Endothelial cell of umbilical vein (primary cell): ENCODE measurements at regions not wholly inside any gene's neighbourhood (a gene's known extent, or its start where the extent isn't known, plus 50 kb on each side); places are given as distances from the start of the nearest gene placed in this dataset.

ENCODE experiments used
- BruUV-seq: library from RNA; stranded (reverse); fragments of 400-500 nt; replicated peaks from 2 replicates; lab custom pipeline; 2021; lab: Mats Ljungman, UMichigan
- CTCF ChIA-PET: fragments of 300-600, 350-600 bp; sonication (Branson Sonifier 250); formaldehyde crosslinking; loops from one replicate; lab custom pipeline; 2021; ENCODE audit warnings: antibody characterized with exemption, inconsistent platforms; lab: Charles Lee
- POLR2A ChIA-PET: fragments of 300-600, 350-600 bp; sonication (Branson Sonifier 250); formaldehyde crosslinking; loops from one replicate; lab custom pipeline; 2021; ENCODE audit warnings: antibody characterized with exemption, inconsistent platforms; lab: Charles Lee
- DNase-seq: peaks from one replicate; pipeline ENCODE4 v3.0.0-alpha.2; 2011; ENCODE audit warnings: low read depth, low spot score
- FAIRE-seq: peaks from 2 replicates; lab custom pipeline; 2011; peaks lifted over from hg19 to GRCh38; lab: Jason Lieb, UNC
- H2AFZ ChIP-seq: 2 replicates; pipeline ENCODE4 v1.6.0; 2012; ENCODE audit warnings: low read depth, low read length, control low read depth, inconsistent platforms
- H3K27ac ChIP-seq: 2 replicates; pipeline ENCODE4 v1.5.1; 2011; ENCODE audit warnings: low read depth, mild to moderate bottlenecking, control low read depth, low read length, moderate library complexity; ENCODE audit not compliant: insufficient read depth
- H3K27me3 ChIP-seq, 2 experiments: 2 replicates each; pipeline versions ENCODE4 v1.6.0 to v1.6.1; 2011; ENCODE audit warnings: low read length in 2 of 2, mixed read lengths in 1 of 2; ENCODE audit not compliant: control insufficient read depth in 2 of 2, insufficient read depth in 2 of 2
- H3K36me3 ChIP-seq, 2 experiments: 2 replicates in 1 of 2; 3 replicates in 1 of 2; pipeline ENCODE4 v1.5.1; 2011; ENCODE audit warnings: low read length in 2 of 2, mild to moderate bottlenecking in 1 of 2, moderate library complexity in 1 of 2; ENCODE audit not compliant: control insufficient read depth in 2 of 2, insufficient read depth in 2 of 2; ENCODE audit errors: extremely low read depth in 1 of 2
- H3K4me1 ChIP-seq: 3 replicates; pipeline ENCODE4 v1.5.1; 2011; ENCODE audit warnings: mild to moderate bottlenecking, low read length; ENCODE audit not compliant: control insufficient read depth, insufficient read depth; ENCODE audit errors: extremely low read depth
- H3K4me2 ChIP-seq: 2 replicates; pipeline ENCODE4 v1.6.1; 2011; ENCODE audit warnings: low read length, control low read depth, mixed read lengths; ENCODE audit not compliant: insufficient read depth
- H3K4me3 ChIP-seq, 3 experiments: fragments of 200-600 bp in 1 of 3; sonication (generic), shearing (Covaris generic) in 1 of 3; replicated peaks in 1 of 3; 2 replicates each; pipeline ENCODE4 v1.5.1; 2011 to 2016; ENCODE audit warnings: control low read depth in 3 of 3, low read length in 3 of 3, mild to moderate bottlenecking in 2 of 3, inconsistent platforms in 1 of 3, low read depth in 1 of 3, moderate library complexity in 1 of 3; ENCODE audit not compliant: insufficient read depth in 1 of 3
- H3K79me2 ChIP-seq: 2 replicates; pipeline ENCODE4 v1.6.0; 2012; ENCODE audit warnings: low read length, inconsistent platforms; ENCODE audit not compliant: control insufficient read depth, insufficient read depth
- H3K9ac ChIP-seq: replicated peaks from 2 replicates; pipeline ENCODE3; 2011; ENCODE audit warnings: low read length, control low read depth; ENCODE audit not compliant: insufficient read depth; ENCODE audit errors: extremely low read depth
- H3K9me1 ChIP-seq: replicated peaks from 3 replicates; pipeline ENCODE4 v1.6.0; 2011; ENCODE audit warnings: mild to moderate bottlenecking, low read length; ENCODE audit not compliant: control insufficient read depth, insufficient read depth; ENCODE audit errors: extremely low read depth
- H3K9me3 ChIP-seq: replicated peaks from 2 replicates; pipeline ENCODE4 v1.5.1; 2012; ENCODE audit warnings: low read length, inconsistent platforms; ENCODE audit not compliant: control insufficient read depth, insufficient read depth
- H4K20me1 ChIP-seq: replicated peaks from 2 replicates; pipeline ENCODE3; 2011; ENCODE audit warnings: mild to moderate bottlenecking, low read length; ENCODE audit not compliant: control insufficient read depth, insufficient read depth; ENCODE audit errors: extremely low read depth
- CTCF ChIP-seq, 2 donors: IDR thresholded peaks; 1 replicate in 1 of 2; 2 replicates in 1 of 2; pipeline ENCODE4 v1.5.1; 2011; ENCODE audit warnings: low read length in 2 of 2, mild to moderate bottlenecking in 2 of 2, moderate library complexity in 2 of 2, control low read depth in 1 of 2, inconsistent platforms in 1 of 2, low read depth in 1 of 2; ENCODE audit not compliant: insufficient read depth in 1 of 2; ENCODE audit errors: extremely low read depth in 1 of 2
- GATA2 ChIP-seq: IDR thresholded peaks from 2 replicates; pipeline ENCODE4 v1.7.0; 2011; ENCODE audit warnings: low read depth, mild to moderate bottlenecking, moderate library complexity, mixed read lengths, low read length; ENCODE audit not compliant: insufficient read length, insufficient read depth
- JUN ChIP-seq: IDR thresholded peaks from 2 replicates; pipeline ENCODE4 v1.6.1; 2011; ENCODE audit warnings: borderline replicate concordance, low read depth; ENCODE audit not compliant: insufficient read length, insufficient read depth
- POLR2A ChIP-seq: IDR thresholded peaks from 2 replicates; pipeline ENCODE4 v1.6.1; 2012; ENCODE audit warnings: low read depth, mild to moderate bottlenecking, control low read depth, low read length
- dilution Hi-C: fragments of 300-500 bp; cut with MboI; formaldehyde crosslinking; loops from one replicate; pipeline ENCODE4 v1.15.0; 2019; ENCODE audit warnings: low sequenced_read_pairs; ENCODE audit not compliant: extremely low pct_ligation_motif_present
- intact Hi-C: fragments of 100-400 bp; cut with micrococcal nuclease; formaldehyde crosslinking; loops from one replicate; pipeline ENCODE4 v1.10.0; 2022

- no TSS peak for BruUV-seq
- dilution Hi-C loops: no loop called here
These were observed 609.1 kb upstream of the USP24 start for GRCh38 chr1:55824251-55824640.

More at GRCh38 chr1:55824251-55824640, 609.1 kb upstream of the USP24 start:
- Histone ChIP-seq H3K9ac (no peak overlapping the region), H3K4me3 (no peak overlapping the region), H3K36me3 (no peaks in the 10 kb centered on the region), H3K79me2 (no peaks in the 10 kb centered on the region), H3K9me3 (no peaks in the 10 kb centered on the region), H3K27me3 (no peaks in the 10 kb centered on the region), H2AFZ (no peak overlapping the region), H3K9me1 (no peaks in the 10 kb centered on the region), H3K27ac (no peak overlapping the region), H3K4me2 (no peak overlapping the region), H4K20me1 (no peaks in the 10 kb centered on the region), H3K4me1 (no peaks in the 10 kb centered on the region)
- DNase-seq (no peak), FAIRE-seq (no peak)
- no peak for TF ChIP-seq CTCF (IDR thresholded peaks at IDR 0.05; ENCODE audit: extremely low read depth in 1 of 2, insufficient read depth in 1 of 2, low read depth in 1 of 2, low read length in 2 of 2)
- no peak for TF ChIP-seq JUN
- no peak for TF ChIP-seq GATA2
- no peak for TF ChIP-seq POLR2A
- ChIA-PET POLR2A (no interaction called here), CTCF (interaction anchor here (1.0 kb wide), 1 partner anchor 15 kb away, joined by 3 read pairs; no protein-coding TSS in a partner anchor)
- intact Hi-C loops: no loop called here
